OCI-LY3 (cell line): ENCODE measurements at regions not wholly inside any gene's neighbourhood (a gene's known extent, or its start where the extent isn't known, plus 50 kb on each side); places are given as distances from the start of the nearest gene placed in this dataset.
"Not testable (repeated sequence)": the region's sequence is repeated elsewhere in the genome, so short reads cannot be mapped to it uniquely, and the experiment has no call there.

Experiments
- H2AFZ ChIP-seq: fragments of 200-600, 300-600 bp; shearing (Covaris generic); 2 replicates; pipeline ENCODE4 v1.6.0; 2014; ENCODE audit warnings: antibody characterized with exemption, low read depth, low read length
- H3K27ac ChIP-seq: fragments of 200-600, 300-600 bp; sonication (generic); 2 replicates; pipeline ENCODE4 v1.5.1; 2014; ENCODE audit warnings: mild to moderate bottlenecking, low read length, moderate library complexity, mixed read lengths
- H3K27me3 ChIP-seq: fragments of 200-600, 300-600 bp; sonication (generic); 2 replicates; pipeline ENCODE4 v1.6.1; 2014; ENCODE audit warnings: low read depth, low read length, mixed read lengths
- H3K36me3 ChIP-seq: fragments of 200-600, 300-600 bp; sonication (generic); replicated peaks from 2 replicates; pipeline ENCODE3; 2014; ENCODE audit warnings: low read depth, low read length, mixed read lengths
- H3K4me1 ChIP-seq: fragments of 300-600, 200-600 bp; sonication (generic); 2 replicates; pipeline ENCODE4 v1.6.1; 2014; ENCODE audit warnings: low read length, mixed read lengths
- H3K4me2 ChIP-seq: fragments of 200-600, 300-600 bp; sonication (generic); 2 replicates; pipeline ENCODE4 v1.6.1; 2014; ENCODE audit warnings: low read length, mixed read lengths
- H3K4me3 ChIP-seq: fragments of 300-600, 200-600 bp; sonication (generic); 2 replicates; pipeline ENCODE4 v1.5.1; 2014; ENCODE audit warnings: antibody characterized with exemption, mild to moderate bottlenecking, low read length, moderate library complexity
- H3K79me2 ChIP-seq: fragments of 300-600, 200-600 bp; shearing (Covaris generic); 2 replicates; pipeline ENCODE4 v1.6.1; 2014; ENCODE audit warnings: mild to moderate bottlenecking, low read length, mixed read lengths
- H3K9ac ChIP-seq: fragments of 300-600, 200-600 bp; shearing (Covaris generic); 2 replicates; pipeline ENCODE4 v1.6.0; 2014; ENCODE audit warnings: mild to moderate bottlenecking, low read length, moderate library complexity
- H3K9me3 ChIP-seq: fragments of 200-600, 300-600 bp; shearing (Covaris generic); 2 replicates; pipeline ENCODE4 v1.6.1; 2014; ENCODE audit warnings: low read length, mixed read lengths; ENCODE audit not compliant: insufficient read depth
- H4K20me1 ChIP-seq: fragments of 200-600, 300-600 bp; sonication (generic); 2 replicates; pipeline ENCODE4 v1.6.1; 2016; ENCODE audit warnings: low read length, mixed read lengths; ENCODE audit not compliant: insufficient read depth
- EZH2phosphoT487 ChIP-seq: fragments of 200-600 bp; shearing (Covaris generic); IDR thresholded peaks from 2 replicates; pipeline ENCODE4 v1.6.1; 2018; ENCODE audit warnings: antibody characterized with exemption, mixed run types, low read depth
- TF ChIP-seq, protein P1 (sequence below): fragments of 200-600, 300-600 bp; sonication (generic); IDR thresholded peaks from 2 replicates; pipeline ENCODE4 v1.5.1; 2014; ENCODE audit warnings: antibody characterized with exemption, low read length, low read depth

GRCh38 chr2:123853161-123853560, 171.9 kb upstream of the CNTNAP5 start:
- no peak overlapping the region for H3K4me2 ChIP-seq
- TF ChIP-seq, protein P1, sequence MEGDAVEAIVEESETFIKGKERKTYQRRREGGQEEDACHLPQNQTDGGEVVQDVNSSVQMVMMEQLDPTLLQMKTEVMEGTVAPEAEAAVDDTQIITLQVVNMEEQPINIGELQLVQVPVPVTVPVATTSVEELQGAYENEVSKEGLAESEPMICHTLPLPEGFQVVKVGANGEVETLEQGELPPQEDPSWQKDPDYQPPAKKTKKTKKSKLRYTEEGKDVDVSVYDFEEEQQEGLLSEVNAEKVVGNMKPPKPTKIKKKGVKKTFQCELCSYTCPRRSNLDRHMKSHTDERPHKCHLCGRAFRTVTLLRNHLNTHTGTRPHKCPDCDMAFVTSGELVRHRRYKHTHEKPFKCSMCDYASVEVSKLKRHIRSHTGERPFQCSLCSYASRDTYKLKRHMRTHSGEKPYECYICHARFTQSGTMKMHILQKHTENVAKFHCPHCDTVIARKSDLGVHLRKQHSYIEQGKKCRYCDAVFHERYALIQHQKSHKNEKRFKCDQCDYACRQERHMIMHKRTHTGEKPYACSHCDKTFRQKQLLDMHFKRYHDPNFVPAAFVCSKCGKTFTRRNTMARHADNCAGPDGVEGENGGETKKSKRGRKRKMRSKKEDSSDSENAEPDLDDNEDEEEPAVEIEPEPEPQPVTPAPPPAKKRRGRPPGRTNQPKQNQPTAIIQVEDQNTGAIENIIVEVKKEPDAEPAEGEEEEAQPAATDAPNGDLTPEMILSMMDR = no peak
- no peak for TF ChIP-seq EZH2phosphoT487
- H3K4me3 ChIP-seq = no peak overlapping the region
- H4K20me1 ChIP-seq = no peaks in the 10 kb centered on the region
- no peak overlapping the region for H3K27ac ChIP-seq
- H3K9me3 ChIP-seq = no peaks in the 10 kb centered on the region
- H3K9ac ChIP-seq = no peak overlapping the region
- H3K4me1 ChIP-seq = no peaks in the 10 kb centered on the region
- no peaks in the 10 kb centered on the region for H3K36me3 ChIP-seq
- no peaks in the 10 kb centered on the region for H3K79me2 ChIP-seq
- no peak overlapping the region for H2AFZ ChIP-seq
- no peaks in the 10 kb centered on the region for H3K27me3 ChIP-seq

- not testable (repeated sequence) for H3K4me1 ChIP-seq, H3K36me3 ChIP-seq, H3K4me2 ChIP-seq, H3K9ac ChIP-seq, H3K9me3 ChIP-seq, H3K4me3 ChIP-seq, H4K20me1 ChIP-seq, H2AFZ ChIP-seq, H3K79me2 ChIP-seq, H3K27me3 ChIP-seq, H3K27ac ChIP-seq
Observed at GRCh38 chr2:123859031-123859430, 166.1 kb upstream of the CNTNAP5 start.

GRCh38 chr2:123864416-123864815, 160.7 kb upstream of the CNTNAP5 start:
- no peak overlapping the region for H3K27ac ChIP-seq
- no peaks in the 10 kb centered on the region for H3K79me2 ChIP-seq
- H2AFZ ChIP-seq = no peak overlapping the region
- TF ChIP-seq, protein P1 = no peak
- TF ChIP-seq EZH2phosphoT487 = no peak
- H3K4me2 ChIP-seq = no peak overlapping the region
- no peak overlapping the region for H3K9ac ChIP-seq
- no peaks in the 10 kb centered on the region for H3K4me1 ChIP-seq
- H4K20me1 ChIP-seq = no peaks in the 10 kb centered on the region
- no peaks in the 10 kb centered on the region for H3K9me3 ChIP-seq
- H3K27me3 ChIP-seq = no peaks in the 10 kb centered on the region
- no peaks in the 10 kb centered on the region for H3K36me3 ChIP-seq
- H3K4me3 ChIP-seq = no peak overlapping the region

GRCh38 chr2:123870206-123870880, 154.7 kb upstream of the CNTNAP5 start:
- no peaks in the 10 kb centered on the region for H3K4me1 ChIP-seq
- H4K20me1 ChIP-seq = no peaks in the 10 kb centered on the region
- no peaks in the 10 kb centered on the region for H3K27me3 ChIP-seq
- no peak overlapping the region for H3K4me2 ChIP-seq
- H3K27ac ChIP-seq = no peak overlapping the region
- no peaks in the 10 kb centered on the region for H3K9me3 ChIP-seq
- H3K4me3 ChIP-seq = no peak overlapping the region
- no peak overlapping the region for H3K9ac ChIP-seq
- no peak for TF ChIP-seq EZH2phosphoT487
- TF ChIP-seq, protein P1 = no peak
- H2AFZ ChIP-seq = no peak overlapping the region
- H3K79me2 ChIP-seq = no peaks in the 10 kb centered on the region
- no peaks in the 10 kb centered on the region for H3K36me3 ChIP-seq
